Hippocampal formation (tissue), 2 donors: ENCODE measurements at regions not wholly inside any gene's neighbourhood (a gene's known extent, or its start where the extent isn't known, plus 50 kb on each side); places are given as distances from the start of the nearest gene placed in this dataset.

ENCODE experiments used
- DNase-seq, 2 donors: peaks; one replicate each; lab custom pipeline; 2025; lab: John Stamatoyannopoulos, UW

DNA sequence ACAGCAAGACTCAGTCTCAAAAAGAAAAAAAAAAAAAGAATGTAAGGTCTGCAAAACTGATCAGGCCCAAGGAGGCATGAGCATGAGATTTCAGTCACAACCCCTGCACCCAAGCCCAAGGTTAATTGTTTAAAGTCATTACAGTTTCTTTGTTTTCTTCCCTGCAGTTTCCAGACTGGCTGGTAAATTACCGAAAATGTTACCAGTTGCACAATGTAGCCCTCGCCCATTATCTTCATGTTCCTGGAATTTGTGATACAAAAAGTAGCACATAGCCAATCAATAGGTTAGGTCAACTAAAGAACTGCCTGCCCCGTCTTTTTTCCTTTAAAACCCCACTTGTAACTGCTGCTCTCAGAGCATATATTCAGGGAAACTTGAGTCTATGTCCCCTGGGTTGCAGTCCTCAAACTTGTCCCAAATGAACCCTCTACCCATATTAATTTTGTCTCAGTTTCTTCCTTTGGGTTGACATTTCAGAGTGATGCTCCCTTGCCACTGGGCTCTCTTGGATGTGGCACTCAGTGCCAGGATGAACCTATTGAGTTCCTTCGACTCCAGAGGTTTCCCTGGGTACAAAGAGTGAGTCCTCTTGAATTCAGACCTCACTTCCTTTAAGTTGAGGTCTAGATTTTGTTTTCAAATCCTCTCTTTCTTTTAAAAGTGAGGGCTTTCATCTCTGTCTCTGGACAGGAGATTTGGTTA, 216.2 kb upstream of the HS6ST1 start:
- no peak for DNase-seq

- no peak for DNase-seq
Measured at GRCh38 chr2:128535953-128536352, 217.3 kb upstream of the HS6ST1 start.

- DNase-seq: no peak
Measured at GRCh38 chr2:128536925-128537620, 218.4 kb upstream of the HS6ST1 start.

DNA sequence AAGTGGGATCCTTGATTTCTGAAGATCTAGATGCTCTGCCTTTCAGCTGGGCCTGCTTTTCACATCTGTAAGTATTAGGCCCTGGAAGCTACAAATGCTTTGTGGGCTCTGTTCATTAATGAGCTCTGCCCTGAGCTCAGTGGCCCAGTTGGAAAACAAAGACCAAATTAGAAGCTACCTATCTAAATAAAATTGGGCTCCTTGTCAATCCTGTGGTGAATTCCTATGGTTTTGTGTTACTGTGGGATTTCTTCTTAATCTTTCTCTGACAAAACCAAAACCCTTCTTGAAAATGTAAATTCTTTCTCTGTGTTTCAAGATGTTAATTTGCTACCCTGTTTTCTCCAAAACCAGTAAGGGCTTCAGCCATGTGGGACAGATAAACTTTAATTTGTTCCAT, 219.0 kb upstream of the HS6ST1 start:
- DNase-seq: no peak

- DNase-seq: no peak
Measured at GRCh38 chr2:128538396-128538795, 219.7 kb upstream of the HS6ST1 start.

GRCh38 chr2:128540670-128541069, 222.0 kb upstream of the HS6ST1 start:
- DNase-seq: no peak

DNA sequence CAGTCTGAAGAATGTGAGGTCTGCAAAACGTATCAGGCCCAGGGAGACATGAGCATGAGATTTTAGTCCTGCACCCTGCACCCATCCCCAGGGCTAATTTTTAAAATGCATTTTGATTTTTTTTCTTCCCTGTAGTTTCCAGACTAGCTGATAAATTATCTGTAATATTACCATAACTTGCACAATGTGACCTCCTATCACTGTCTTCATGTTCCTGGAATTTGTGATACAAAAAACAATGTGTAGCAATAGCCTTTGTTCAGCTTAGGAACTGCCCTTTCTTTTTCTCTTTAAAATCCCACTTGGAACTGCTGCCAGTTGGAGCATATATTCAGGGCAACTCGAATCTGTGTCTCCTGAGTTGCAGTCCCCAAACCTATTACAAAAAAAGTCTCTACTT, 222.8 kb upstream of the HS6ST1 start:
- DNase-seq: no peak

DNA sequence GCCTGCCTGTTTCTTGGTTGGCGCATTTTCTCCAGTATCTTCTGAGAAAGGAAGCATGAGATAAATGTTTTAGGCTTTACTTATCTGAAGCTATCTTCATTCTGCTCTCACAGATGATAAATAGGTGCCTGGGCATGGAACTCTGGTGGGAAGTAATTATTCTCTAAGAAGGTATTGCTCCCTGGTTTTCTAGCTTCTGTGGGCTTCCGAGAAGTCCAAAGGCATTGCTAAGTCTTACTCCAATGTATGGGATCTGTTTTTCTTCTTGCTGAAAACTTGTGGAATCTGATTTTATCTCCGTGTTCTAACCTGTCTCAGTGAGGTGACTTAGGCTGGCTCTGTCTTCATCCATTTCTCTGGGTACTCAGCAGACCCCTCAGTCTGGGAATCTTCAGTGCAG, 224.4 kb upstream of the HS6ST1 start:
- no peak for DNase-seq

DNA sequence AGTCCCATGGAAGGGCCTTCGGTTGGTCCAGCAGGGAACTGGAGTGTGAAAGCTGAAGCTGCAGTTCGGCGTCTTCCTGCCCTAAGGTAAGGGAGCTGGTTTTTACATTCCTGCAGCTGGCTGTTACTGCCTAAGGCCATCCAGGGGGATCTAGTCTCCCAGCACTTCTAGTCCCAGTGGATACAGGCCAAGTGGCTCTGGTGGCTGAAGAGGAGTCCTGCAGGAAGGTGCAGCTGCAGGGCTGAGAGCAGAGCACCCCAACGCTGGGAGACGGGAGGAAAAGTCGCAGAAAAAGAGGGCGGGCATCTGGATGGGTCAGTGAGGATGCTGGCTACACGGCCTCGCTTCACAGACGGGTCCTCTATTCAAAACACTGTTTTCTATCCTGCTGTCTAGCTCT, 225.0 kb upstream of the HS6ST1 start:
- no peak for DNase-seq

- no peak for DNase-seq
Measured at GRCh38 chr2:128544321-128545037, 225.8 kb upstream of the HS6ST1 start.

- no peak for DNase-seq
Measured at GRCh38 chr2:128545085-128545484, 226.4 kb upstream of the HS6ST1 start.

DNA sequence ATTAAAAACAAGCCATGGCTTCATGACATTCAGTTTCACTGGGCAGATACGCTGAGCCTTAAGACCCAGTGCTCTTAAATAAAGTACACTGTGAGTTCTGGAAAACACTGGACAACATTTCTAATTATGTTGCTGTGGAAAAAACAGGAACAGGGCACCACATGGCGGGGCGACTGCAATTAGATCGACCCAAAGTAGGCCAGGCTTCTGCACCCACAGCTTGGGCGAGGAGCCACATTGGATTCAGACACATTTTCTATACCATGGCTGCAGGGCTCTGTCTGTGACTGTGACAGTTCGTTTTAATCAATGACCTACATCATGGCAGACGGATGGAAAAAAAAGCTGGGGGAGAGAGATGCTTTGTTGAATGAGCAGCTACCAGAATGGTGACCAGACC, 227.2 kb upstream of the HS6ST1 start:
- no peak for DNase-seq

GRCh38 chr2:128547667-128548066, 229.0 kb upstream of the HS6ST1 start:
- no peak for DNase-seq

DNA sequence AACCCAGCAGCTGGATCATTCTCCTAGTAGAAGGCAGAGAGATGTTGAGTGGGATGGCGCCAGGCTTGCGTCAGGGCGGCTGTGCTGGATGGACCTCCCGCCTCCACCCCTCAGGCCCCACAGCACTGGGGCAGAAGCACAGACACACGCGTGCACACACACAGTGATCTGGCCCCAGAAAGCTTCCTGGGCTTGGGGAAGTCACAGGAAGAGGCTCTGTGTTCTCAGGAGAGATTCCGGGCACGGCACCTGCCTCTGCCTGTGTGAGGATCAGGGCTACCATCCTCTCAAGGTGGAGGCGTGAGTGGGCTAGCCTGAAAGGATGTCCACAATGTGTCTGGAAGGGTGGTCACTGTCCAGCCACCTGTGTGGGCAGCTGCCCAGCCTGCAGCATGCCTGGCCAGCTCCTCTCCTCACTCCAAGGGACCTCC, 229.8 kb upstream of the HS6ST1 start:
- DNase-seq: no peak

- DNase-seq: no peak
Measured at GRCh38 chr2:128549094-128549493, 230.4 kb upstream of the HS6ST1 start.

DNA sequence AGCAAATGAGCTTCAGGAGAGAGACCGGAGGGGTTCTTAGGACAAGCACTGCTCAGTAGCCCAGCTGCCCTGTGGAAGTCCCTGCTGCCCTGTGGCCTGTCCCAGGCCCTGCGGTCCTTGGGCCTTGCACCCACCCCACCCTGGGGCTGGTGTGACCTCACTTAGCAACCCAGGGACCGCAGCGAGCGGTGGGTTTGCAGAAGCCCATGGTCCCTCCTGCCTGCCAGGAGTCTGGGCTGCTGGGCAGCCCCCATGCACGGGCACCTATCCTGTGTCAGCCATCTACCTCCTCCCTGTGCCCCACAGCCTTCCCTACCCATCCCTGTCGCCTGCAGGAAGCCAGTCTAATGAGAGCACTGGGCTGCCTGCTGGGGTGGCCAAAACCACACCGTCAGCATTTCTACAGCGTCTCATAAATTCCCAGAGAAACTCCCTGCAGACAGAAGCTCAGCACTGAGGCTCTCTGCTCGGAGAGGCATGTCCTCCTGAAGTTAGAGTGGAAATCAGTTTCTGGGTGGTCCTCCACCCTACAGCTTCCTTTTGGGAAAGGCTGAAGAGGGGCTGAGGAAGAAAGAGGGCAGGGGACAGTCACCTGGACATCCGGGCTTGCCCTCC, 231.1 kb upstream of the HS6ST1 start:
- DNase-seq: no peak

DNA sequence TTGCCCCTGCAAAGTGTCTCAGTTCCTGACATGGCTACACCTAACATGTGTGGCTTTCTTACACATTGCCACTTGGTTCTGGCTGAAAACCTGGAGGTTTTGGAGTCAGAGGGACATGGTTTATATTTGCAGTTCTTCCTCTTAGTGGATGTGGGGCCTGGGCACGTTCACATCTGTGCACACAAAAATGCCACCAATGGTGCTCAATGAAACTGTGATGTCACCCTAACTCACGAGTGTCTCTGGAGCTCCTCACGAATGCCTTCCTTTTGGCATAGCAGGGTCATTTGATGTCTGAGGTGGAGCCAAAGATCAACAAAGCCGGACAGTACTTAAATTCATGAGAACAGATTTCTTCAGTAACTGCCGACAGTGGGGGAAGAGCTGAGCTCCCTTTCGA, 231.7 kb upstream of the HS6ST1 start:
- no peak for DNase-seq

DNA sequence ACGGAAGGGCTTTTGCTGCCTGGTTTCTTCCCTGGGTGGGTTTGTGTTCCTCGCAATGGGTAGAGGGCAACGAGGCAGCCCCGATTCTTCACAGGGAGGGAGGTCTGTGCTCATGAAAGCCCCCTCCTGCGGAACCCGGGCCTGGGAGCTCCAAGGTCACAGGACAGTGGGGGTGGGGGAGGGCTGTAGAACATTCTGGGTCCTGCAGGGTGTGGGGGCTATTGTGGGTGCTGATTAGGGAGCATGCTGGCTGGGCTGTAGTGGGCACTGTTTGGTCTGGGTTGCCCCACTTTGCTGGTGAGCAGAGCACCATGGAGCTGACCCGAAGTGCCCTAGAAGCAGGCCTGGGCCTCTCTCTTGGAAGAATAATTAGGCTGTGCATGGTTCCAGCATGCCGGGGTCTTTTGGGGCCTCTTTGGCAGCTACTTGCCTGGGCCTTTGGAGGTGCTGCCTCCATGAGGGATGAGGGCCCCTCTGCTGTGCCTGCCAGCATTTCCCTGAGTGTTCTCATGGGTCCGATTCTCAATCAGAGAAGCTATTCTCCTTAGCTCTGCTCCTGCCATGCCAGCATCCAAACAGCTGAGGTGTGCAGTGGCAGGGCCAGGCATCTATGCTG, 232.2 kb upstream of the HS6ST1 start:
- no peak for DNase-seq

DNA sequence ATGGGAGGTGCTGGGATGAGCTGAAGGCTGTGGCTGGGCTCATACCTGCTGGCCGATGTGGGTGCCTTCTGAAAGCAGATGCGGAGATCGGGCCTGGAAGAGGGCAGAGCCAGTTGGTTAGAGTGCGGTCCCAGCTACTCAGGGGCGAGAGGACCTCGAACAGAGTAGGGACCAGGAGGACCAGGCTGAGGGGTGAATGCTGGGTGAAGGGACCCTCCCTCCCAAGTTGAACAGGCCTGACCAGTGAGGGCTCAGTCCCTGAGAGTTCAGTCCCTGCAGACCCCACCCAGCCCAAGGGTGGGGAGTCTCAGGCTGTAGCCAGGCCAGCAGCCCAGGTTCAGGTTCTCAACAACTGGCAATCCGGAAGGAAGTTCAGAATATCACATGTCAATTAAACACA, 232.8 kb upstream of the HS6ST1 start:
- DNase-seq: no peak

- DNase-seq: no peak
Measured at GRCh38 chr2:128552141-128552805, 233.6 kb upstream of the HS6ST1 start.

- no peak for DNase-seq
Measured at GRCh38 chr2:128552806-128553551, 234.3 kb upstream of the HS6ST1 start.
